Mesenchymal stem cell (in vitro differentiated cells and primary cell): ENCODE measurements at regions not wholly inside any gene's neighbourhood (a gene's known extent, or its start where the extent isn't known, plus 50 kb on each side); places are given as distances from the start of the nearest gene placed in this dataset.

ENCODE experiments used
- DNase-seq: peaks from one replicate; pipeline ENCODE4 v3.0.0-alpha.2; 2013
- H2AFZ ChIP-seq: one replicate; pipeline ENCODE4 v1.6.1; 2013; ENCODE audit warnings: low read depth, mild to moderate bottlenecking, control low read depth, inconsistent platforms, low read length, moderate library complexity
- H2AK5ac ChIP-seq: 2 replicates; pipeline ENCODE4 v1.6.1; 2013; ENCODE audit warnings: low read length, moderate library complexity, mild to moderate bottlenecking, inconsistent platforms; ENCODE audit not compliant: severe bottlenecking
- H2BK120ac ChIP-seq: one replicate; pipeline ENCODE4 v1.6.1; 2013; ENCODE audit warnings: low read depth, mild to moderate bottlenecking, inconsistent platforms, low read length, moderate library complexity
- H2BK12ac ChIP-seq, 2 experiments: one replicate each; pipeline ENCODE4 v1.6.1; 2013; ENCODE audit warnings: inconsistent platforms in 2 of 2, low read length in 2 of 2, mild to moderate bottlenecking in 2 of 2, moderate library complexity in 2 of 2, control low read depth in 1 of 2
- H2BK15ac ChIP-seq: one replicate; pipeline ENCODE4 v1.6.1; 2013; ENCODE audit warnings: mild to moderate bottlenecking, low read depth, inconsistent platforms; ENCODE audit not compliant: poor library complexity, severe bottlenecking
- H2BK5ac ChIP-seq: 2 replicates; pipeline ENCODE4 v1.6.1; 2013; ENCODE audit warnings: low read depth, mild to moderate bottlenecking, low read length, control low read depth, inconsistent platforms; ENCODE audit not compliant: poor library complexity, severe bottlenecking
- H3K14ac ChIP-seq, 2 experiments: one replicate each; pipeline ENCODE4 v1.6.1; 2013; ENCODE audit warnings: inconsistent platforms in 2 of 2, low read length in 2 of 2, control low read depth in 1 of 2, mild to moderate bottlenecking in 1 of 2, moderate library complexity in 1 of 2
- H3K18ac ChIP-seq, 2 experiments: one replicate each; pipeline ENCODE4 v1.6.1; 2013; ENCODE audit warnings: inconsistent platforms in 2 of 2, low read length in 2 of 2, control low read depth in 1 of 2, low read depth in 1 of 2, mild to moderate bottlenecking in 1 of 2
- H3K23ac ChIP-seq, 2 experiments: one replicate each; pipeline ENCODE4 v1.6.1; 2013; ENCODE audit warnings: inconsistent platforms in 2 of 2, low read length in 2 of 2, mild to moderate bottlenecking in 2 of 2, moderate library complexity in 2 of 2, control low read depth in 1 of 2
- H3K27ac ChIP-seq: 2 replicates; pipeline ENCODE4 v1.5.1; 2013; ENCODE audit warnings: mild to moderate bottlenecking, moderate library complexity, low read length, control low read depth, inconsistent platforms; ENCODE audit not compliant: poor library complexity, severe bottlenecking
- H3K27me3 ChIP-seq, 2 experiments: 2 replicates each; pipeline versions ENCODE4 v1.6.1 to v1.7.0; 2013; ENCODE audit warnings: low read length in 2 of 2, mild to moderate bottlenecking in 2 of 2, moderate library complexity in 2 of 2, control low read depth in 1 of 2, inconsistent platforms in 1 of 2; ENCODE audit not compliant: control insufficient read depth in 1 of 2, insufficient read depth in 1 of 2
- H3K36me3 ChIP-seq, 2 experiments: 2 replicates each; pipeline versions ENCODE4 v1.6.1 to v1.7.0; 2013; ENCODE audit warnings: low read length in 2 of 2, control low read depth in 1 of 2, inconsistent platforms in 1 of 2, low read depth in 1 of 2, mild to moderate bottlenecking in 1 of 2; ENCODE audit not compliant: insufficient read depth in 2 of 2, control insufficient read depth in 1 of 2
- H3K4ac ChIP-seq, 2 experiments: one replicate each; pipeline ENCODE4 v1.6.1; 2013; ENCODE audit warnings: inconsistent platforms in 2 of 2, low read length in 2 of 2, mild to moderate bottlenecking in 2 of 2, moderate library complexity in 2 of 2, control low read depth in 1 of 2, low read depth in 1 of 2
- H3K4me1 ChIP-seq: 2 replicates; pipeline ENCODE4 v1.6.1; 2013; ENCODE audit warnings: low read depth, low read length, control low read depth; ENCODE audit not compliant: control insufficient read depth, insufficient read depth
- H3K4me2 ChIP-seq: 2 replicates; pipeline ENCODE4 v1.6.1; 2013; ENCODE audit warnings: low read length, mild to moderate bottlenecking, inconsistent platforms; ENCODE audit not compliant: poor library complexity, severe bottlenecking
- H3K4me3 ChIP-seq, 2 experiments: 2 replicates each; pipeline versions ENCODE4 v1.5.1 to v1.7.0; 2013; ENCODE audit warnings: low read length in 2 of 2, mild to moderate bottlenecking in 2 of 2, control low read depth in 1 of 2, low read depth in 1 of 2; ENCODE audit not compliant: insufficient read depth in 1 of 2
- H3K79me1 ChIP-seq: replicated peaks from 2 replicates; pipeline ENCODE4 v1.6.1; 2013; ENCODE audit warnings: mild to moderate bottlenecking, control low read depth, low read length, inconsistent platforms; ENCODE audit not compliant: poor library complexity, severe bottlenecking
- H3K9ac ChIP-seq: 2 replicates; pipeline ENCODE4 v1.7.0; 2013; ENCODE audit warnings: mild to moderate bottlenecking, low read length, moderate library complexity
- H3K9me3 ChIP-seq: 2 replicates; pipeline ENCODE4 v1.7.0; 2013; ENCODE audit warnings: mild to moderate bottlenecking, low read length; ENCODE audit not compliant: control insufficient read depth
- H4K8ac ChIP-seq: one replicate; pipeline ENCODE4 v1.6.1; 2013; ENCODE audit warnings: inconsistent platforms, mild to moderate bottlenecking, low read length, moderate library complexity
- H4K91ac ChIP-seq: one replicate; pipeline ENCODE4 v1.6.1; 2013; ENCODE audit warnings: mild to moderate bottlenecking, low read length, inconsistent platforms
- WGBS: methylation state at CpG from one replicate; pipeline ENCODE4 v1.1.7; 2013; ENCODE audit warnings: mixed read lengths; 5-methylcytosine and 5-hydroxymethylcytosine counted together

DNA sequence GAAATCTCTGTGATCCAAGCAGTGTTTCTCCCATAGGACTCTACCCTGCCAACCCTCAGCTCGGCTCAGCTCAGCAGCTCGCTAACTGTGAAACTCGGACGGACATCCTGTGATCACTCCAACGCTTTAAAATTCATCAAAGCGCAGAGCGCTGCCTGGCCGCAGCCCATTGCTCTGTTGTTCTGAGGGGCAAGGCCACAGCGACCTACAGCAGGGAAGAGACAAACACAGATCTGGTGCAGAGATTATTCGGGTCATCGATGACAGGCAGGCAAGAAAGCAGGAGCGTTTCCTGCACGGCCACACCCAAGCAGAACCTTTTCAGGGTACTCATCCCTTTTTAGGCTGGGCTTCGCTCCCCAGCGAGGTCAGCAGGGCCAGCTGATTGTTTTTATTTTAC is 72.1 kb downstream of the INSIG1 start:
- Histone ChIP-seq H2BK120ac (no peak overlapping the region), H3K4ac (no peak overlapping the region), H3K14ac (no peak overlapping the region), H3K36me3 (no peaks in the 10 kb centered on the region), H2AFZ (no peak overlapping the region), H3K9me3 (no peaks in the 10 kb centered on the region), H2BK12ac (no peak overlapping the region), H3K18ac (no peak overlapping the region), H3K4me3 (no peak overlapping the region), H2BK5ac (no peak overlapping the region), H3K27ac (no peak overlapping the region), H2BK15ac (no peak overlapping the region), H3K4me2 (no peak overlapping the region), H3K4me1 (peaks cover 28% of the 10 kb centered on the region), H3K23ac (no peak overlapping the region), H3K9ac (no peak overlapping the region), H4K91ac (no peak overlapping the region), H4K8ac (no peak overlapping the region), H3K79me1 (no peaks in the 10 kb centered on the region), H3K27me3 (peaks cover 71% of the 10 kb centered on the region in 2 experiments), H2AK5ac (no peak overlapping the region)
- 59% methylated on average over 15 of the region's 15 CpGs for WGBS
- DNase-seq: no peak

DNA sequence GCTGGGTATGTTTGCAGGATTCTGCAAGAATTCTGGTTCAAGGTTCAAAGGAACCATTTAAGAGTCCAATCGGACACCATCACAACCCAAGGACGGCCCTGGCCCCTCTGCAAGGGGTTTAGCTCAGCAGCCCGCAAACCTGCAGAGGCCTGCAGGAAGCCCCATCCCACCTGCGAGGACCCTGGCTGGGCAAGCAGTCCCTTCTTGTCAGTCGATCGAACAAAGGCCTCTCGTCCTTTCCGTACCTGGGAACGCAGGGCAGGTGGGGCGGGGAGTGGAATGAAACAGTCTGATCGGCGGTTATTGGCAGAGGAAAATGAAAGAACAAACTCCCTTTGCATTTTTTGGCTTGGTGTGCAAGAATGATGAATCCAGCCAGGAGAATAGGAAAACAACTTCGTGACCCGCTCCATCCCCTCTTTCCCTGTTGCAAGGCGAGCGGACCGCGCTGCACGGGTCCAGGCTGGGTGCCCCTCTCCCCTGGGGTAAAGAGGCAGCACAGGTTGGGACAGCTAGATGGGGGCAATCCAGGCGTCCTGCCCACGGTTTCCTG is 73.7 kb downstream of the INSIG1 start:
- Histone ChIP-seq H3K4me1 (peaks cover 30% of the 10 kb centered on the region), H2AFZ (no peak overlapping the region), H3K23ac (no peak overlapping the region), H3K79me1 (no peaks in the 10 kb centered on the region), H2AK5ac (no peak overlapping the region), H3K27ac (no peak overlapping the region), H3K4ac (no peak overlapping the region), H3K9me3 (peaks cover 5% of the 10 kb centered on the region), H2BK5ac (no peak overlapping the region), H3K4me3 (no peak overlapping the region), H3K36me3 (no peaks in the 10 kb centered on the region), H2BK120ac (no peak overlapping the region), H4K91ac (no peak overlapping the region), H3K27me3 (peaks cover 77 to 78% of the 10 kb centered on the region in 2 experiments), H2BK15ac (no peak overlapping the region), H3K9ac (no peak overlapping the region), H3K18ac (no peak overlapping the region), H3K4me2 (peak overlapping the region; percentile 22), H3K14ac (no peak overlapping the region), H2BK12ac (no peak overlapping the region), H4K8ac (no peak overlapping the region)
- no peak for DNase-seq
- 21% methylated on average over 21 of the region's 21 CpGs for WGBS

DNA sequence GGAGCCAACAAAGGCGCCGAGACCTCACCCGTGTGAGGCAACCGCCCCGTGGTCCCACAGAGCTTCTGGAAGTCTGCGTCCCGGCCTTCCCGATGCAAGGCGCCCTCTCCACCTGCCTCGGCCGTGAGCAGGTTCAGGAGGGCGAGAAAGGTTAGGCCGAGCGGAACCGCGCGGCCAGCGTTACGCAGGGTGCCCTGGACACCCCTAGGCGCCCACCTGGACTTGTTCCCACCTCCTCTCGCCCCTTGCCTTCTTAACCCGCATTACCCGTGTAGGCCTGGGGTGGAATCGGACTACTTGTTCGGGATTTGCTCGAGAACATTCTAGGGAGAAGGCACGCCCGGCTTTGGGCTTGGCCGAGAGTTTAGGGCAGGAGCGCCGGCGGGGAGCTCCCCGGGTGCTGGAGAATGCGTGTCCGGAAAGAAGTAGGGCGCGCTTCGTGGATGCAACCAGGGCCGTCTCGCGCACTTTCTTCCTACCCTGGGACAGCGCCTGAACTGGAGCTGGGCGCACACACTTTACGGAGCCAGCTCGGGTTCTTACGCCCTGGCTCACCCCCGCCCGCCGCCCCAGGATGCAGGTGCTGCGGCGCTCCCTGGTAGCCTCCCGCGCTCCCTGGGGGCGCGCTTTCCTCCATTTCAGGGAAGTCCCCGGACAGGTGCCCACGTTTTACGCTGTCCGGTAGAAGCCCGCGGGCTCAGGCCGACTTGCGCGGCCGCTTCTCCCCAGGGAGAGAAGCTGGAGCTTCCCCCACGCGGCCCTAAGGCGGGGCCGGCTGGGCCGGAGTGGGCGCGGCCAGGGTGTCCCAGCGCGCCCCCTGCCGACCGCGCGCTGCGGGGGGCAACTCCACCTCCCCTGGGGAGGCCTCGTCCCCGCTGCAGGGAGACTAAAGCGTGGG is 74.5 kb downstream of the INSIG1 start:
- H3K18ac ChIP-seq: no peak overlapping the region
- no peak overlapping the region for H3K27ac ChIP-seq
- WGBS: 2% methylated on average over 80 of the region's 82 CpGs
- H2BK15ac ChIP-seq: no peak overlapping the region
- H3K4ac ChIP-seq: no peak overlapping the region
- H2BK120ac ChIP-seq: no peak overlapping the region
- H3K9ac ChIP-seq: no peak overlapping the region
- H3K4me1 ChIP-seq: peaks cover 30% of the 10 kb centered on the region
- no peak overlapping the region for H2BK5ac ChIP-seq
- H3K27me3 ChIP-seq: peaks cover 84 to 85% of the 10 kb centered on the region in 2 experiments
- no peak overlapping the region for H3K4me2 ChIP-seq
- H4K91ac ChIP-seq: no peak overlapping the region
- no peak for DNase-seq
- no peaks in the 10 kb centered on the region for H3K79me1 ChIP-seq
- no peak overlapping the region for H2AFZ ChIP-seq
- no peak overlapping the region for H3K14ac ChIP-seq
- H4K8ac ChIP-seq: no peak overlapping the region
- H3K4me3 ChIP-seq: peak overlapping the region in 1 of 2 experiments; percentile 13
- no peak overlapping the region for H2BK12ac ChIP-seq
- no peak overlapping the region for H2AK5ac ChIP-seq
- H3K23ac ChIP-seq: peak overlapping the region in 1 of 2 experiments; percentile 68
- no peaks in the 10 kb centered on the region for H3K36me3 ChIP-seq
- H3K9me3 ChIP-seq: peaks cover 5% of the 10 kb centered on the region

DNA sequence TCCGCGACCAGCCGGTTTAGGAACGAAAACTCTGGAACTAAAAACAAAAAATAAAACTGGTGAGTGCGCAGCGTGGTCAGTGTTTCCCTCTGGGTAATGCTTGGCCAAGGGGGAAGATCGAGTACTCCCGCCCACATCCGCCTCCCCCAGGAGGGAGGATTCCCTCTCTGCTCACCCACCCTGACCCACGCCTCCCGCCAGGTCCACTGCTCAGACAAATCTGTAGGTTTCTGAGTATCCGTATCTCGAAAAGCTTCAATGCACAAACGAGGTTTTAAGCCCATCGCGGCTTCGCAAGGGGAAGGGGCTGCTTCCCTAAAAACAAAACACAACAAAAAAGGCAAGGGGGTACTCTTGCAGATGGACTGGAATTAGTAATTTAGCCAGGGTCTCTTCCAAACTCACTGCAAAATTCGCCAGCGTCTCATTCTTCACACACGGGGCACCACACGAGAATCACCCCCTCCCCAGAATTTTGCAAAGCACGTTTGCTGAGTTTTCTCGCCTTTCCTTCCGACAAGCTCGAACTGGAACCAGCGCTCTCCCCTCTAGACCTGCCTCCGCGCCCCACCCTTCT is 75.2 kb downstream of the INSIG1 start:
- Histone ChIP-seq H2BK120ac (no peak overlapping the region), H2AK5ac (no peak overlapping the region), H2BK12ac (no peak overlapping the region), H4K91ac (no peak overlapping the region), H3K9ac (no peak overlapping the region), H3K23ac (no peak overlapping the region), H3K18ac (no peak overlapping the region), H3K27me3 (peaks cover 91 to 92% of the 10 kb centered on the region in 2 experiments), H4K8ac (no peak overlapping the region), H2BK5ac (no peak overlapping the region), H3K4me2 (peak overlapping the region; percentile 38), H3K4me3 (peak overlapping the region in 1 of 2 experiments; percentile 69), H2AFZ (no peak overlapping the region), H3K36me3 (no peaks in the 10 kb centered on the region), H3K27ac (no peak overlapping the region), H3K9me3 (peaks cover 5% of the 10 kb centered on the region), H3K79me1 (no peaks in the 10 kb centered on the region), H3K4me1 (peaks cover 35% of the 10 kb centered on the region), H3K14ac (no peak overlapping the region), H3K4ac (no peak overlapping the region), H2BK15ac (no peak overlapping the region)
- WGBS: 3% methylated on average over 28 of the region's 28 CpGs
- no peak for DNase-seq
